Muscle of leg (tissue), 3 donors: ENCODE measurements at regions not wholly inside any gene's neighbourhood (a gene's known extent, or its start where the extent isn't known, plus 50 kb on each side); places are given as distances from the start of the nearest gene placed in this dataset.
"Not testable (repeated sequence)": the region's sequence is repeated elsewhere in the genome, so short reads cannot be mapped to it uniquely, and the experiment has no call there.

Experiments used
- DNase-seq: peaks from one replicate; pipeline ENCODE4 v3.0.0; 2013
- H3K27ac ChIP-seq: one replicate; pipeline ENCODE4 v1.5.1; 2013; ENCODE audit warnings: mild to moderate bottlenecking, low read length, control low read depth
- H3K27me3 ChIP-seq: one replicate; pipeline ENCODE4 v1.6.1; 2013; ENCODE audit warnings: low read length; ENCODE audit not compliant: control insufficient read depth, insufficient read depth
- H3K36me3 ChIP-seq: one replicate; pipeline ENCODE4 v1.6.1; 2013; ENCODE audit warnings: low read length; ENCODE audit not compliant: control insufficient read depth, insufficient read depth
- H3K4me1 ChIP-seq: one replicate; pipeline ENCODE4 v1.6.1; 2013; ENCODE audit warnings: low read length; ENCODE audit not compliant: control insufficient read depth, insufficient read depth
- H3K4me3 ChIP-seq: one replicate; pipeline ENCODE4 v1.5.1; 2013; ENCODE audit warnings: low read length, control low read depth
- H3K9me3 ChIP-seq: replicated peaks from 2 replicates; pipeline ENCODE4 v1.6.1; 2013; ENCODE audit warnings: low read depth, low read length; ENCODE audit not compliant: control insufficient read depth
- WGBS: methylation state at CpG from one replicate; pipeline ENCODE4 v1.1.5; 2013; ENCODE audit warnings: missing lambda C conversion rate; ENCODE audit not compliant: insufficient coverage; 5-methylcytosine and 5-hydroxymethylcytosine counted together

GRCh38 chr9:28502741-28503140 is 929.5 kb upstream of the C9orf72 start:
- Histone ChIP-seq H3K27me3 (no peaks in the 10 kb centered on the region), H3K4me1 (no peaks in the 10 kb centered on the region), H3K36me3 (no peaks in the 10 kb centered on the region), H3K27ac (no peak overlapping the region), H3K4me3 (no peak overlapping the region), H3K9me3 (no peaks in the 10 kb centered on the region)
- no peak for DNase-seq
- WGBS, result no CpG with 5 or more reads among the region's 2 CpGs

GRCh38 chr9:28503573-28503972 is 930.3 kb upstream of the C9orf72 start:
- Histone ChIP-seq H3K4me3 (no peak overlapping the region), H3K9me3 (no peaks in the 10 kb centered on the region), H3K4me1 (no peaks in the 10 kb centered on the region), H3K36me3 (no peaks in the 10 kb centered on the region), H3K27ac (no peak overlapping the region), H3K27me3 (no peaks in the 10 kb centered on the region)
- 80% methylated on average over 2 of the region's 4 CpGs for WGBS
- no peak for DNase-seq

GRCh38 chr9:28518439-28518838 is 945.2 kb upstream of the C9orf72 start:
- no peaks in the 10 kb centered on the region for H3K27me3 ChIP-seq
- DNase-seq, result no peak
- H3K36me3 ChIP-seq, result no peaks in the 10 kb centered on the region
- no peaks in the 10 kb centered on the region for H3K9me3 ChIP-seq
- WGBS, result no CpG with 5 or more reads among the region's 3 CpGs
- H3K27ac ChIP-seq, result no peak overlapping the region
- H3K4me1 ChIP-seq, result no peaks in the 10 kb centered on the region
- no peak overlapping the region for H3K4me3 ChIP-seq

DNA sequence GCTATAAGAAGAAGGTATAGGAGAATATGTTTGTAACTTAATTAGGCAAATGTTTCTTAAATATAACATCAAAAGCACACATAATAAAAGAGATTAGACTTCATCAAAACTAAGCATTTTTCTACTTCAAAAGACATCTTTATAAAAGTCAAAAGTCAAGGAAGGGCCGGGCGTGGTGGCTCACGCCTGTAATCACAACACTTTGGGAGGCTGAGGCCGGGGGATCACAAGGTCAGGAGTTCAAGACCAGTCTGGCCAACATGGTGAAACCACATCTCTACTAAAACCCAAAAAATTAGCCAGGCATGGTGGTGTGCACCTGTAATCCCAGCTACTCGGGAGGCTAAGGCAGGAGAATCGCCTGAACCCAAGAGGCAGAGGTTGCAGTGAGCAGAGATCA is 951.0 kb upstream of the C9orf72 start:
- DNase-seq, H3K4me1 ChIP-seq, H3K27ac ChIP-seq, H3K27me3 ChIP-seq, H3K36me3 ChIP-seq, H3K9me3 ChIP-seq, H3K4me3 ChIP-seq: not testable (repeated sequence)
- 83% methylated on average over 2 of the region's 6 CpGs for WGBS

- no CpG with 5 or more reads among the region's 1 CpG for WGBS
- no peak for DNase-seq
- no peaks in the 10 kb centered on the region for H3K4me1 ChIP-seq
- H3K27me3 ChIP-seq, result no peaks in the 10 kb centered on the region
- H3K9me3 ChIP-seq, result no peaks in the 10 kb centered on the region
- no peaks in the 10 kb centered on the region for H3K36me3 ChIP-seq
- no peak overlapping the region for H3K4me3 ChIP-seq
- no peak overlapping the region for H3K27ac ChIP-seq
Observed at GRCh38 chr9:28528049-28528448, 954.8 kb upstream of the C9orf72 start.

GRCh38 chr9:28538132-28538531 is 964.9 kb upstream of the C9orf72 start:
- no peak overlapping the region for H3K27ac ChIP-seq
- no CpG with 5 or more reads among the region's 3 CpGs for WGBS
- no peak overlapping the region for H3K4me3 ChIP-seq
- H3K36me3 ChIP-seq, result no peaks in the 10 kb centered on the region
- H3K9me3 ChIP-seq, result no peaks in the 10 kb centered on the region
- no peaks in the 10 kb centered on the region for H3K27me3 ChIP-seq
- DNase-seq, result no peak
- H3K4me1 ChIP-seq, result no peaks in the 10 kb centered on the region

- Histone ChIP-seq H3K4me1 (no peaks in the 10 kb centered on the region), H3K27me3 (no peaks in the 10 kb centered on the region), H3K4me3 (no peak overlapping the region), H3K27ac (no peak overlapping the region), H3K9me3 (no peaks in the 10 kb centered on the region), H3K36me3 (no peaks in the 10 kb centered on the region)
- no CpG with 5 or more reads among the region's 1 CpG for WGBS
- no peak for DNase-seq
Observed at GRCh38 chr9:28539434-28540070, 966.3 kb upstream of the C9orf72 start.

DNA sequence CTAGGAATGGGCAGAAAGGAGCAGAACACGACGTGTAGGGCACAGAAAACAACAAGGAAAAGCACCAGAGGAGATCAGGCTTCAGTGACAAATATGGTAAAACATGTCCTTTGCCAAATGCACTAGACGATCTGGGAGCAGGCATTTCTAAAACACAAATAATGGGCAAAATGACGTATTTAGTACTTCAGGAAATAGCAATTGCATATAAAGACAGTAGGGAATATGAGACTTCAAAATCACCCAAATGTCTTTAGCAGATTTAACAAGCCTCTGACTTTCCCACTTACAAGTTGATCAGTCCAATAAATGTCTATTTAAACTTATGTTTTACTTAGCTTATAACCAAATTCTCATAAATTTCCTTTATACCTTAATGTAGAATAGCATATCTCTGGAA is 969.6 kb upstream of the C9orf72 start:
- Histone ChIP-seq H3K4me1 (no peaks in the 10 kb centered on the region), H3K4me3 (no peak overlapping the region), H3K36me3 (no peaks in the 10 kb centered on the region), H3K27me3 (no peaks in the 10 kb centered on the region), H3K9me3 (no peaks in the 10 kb centered on the region), H3K27ac (no peak overlapping the region)
- 25% methylated on average over 2 of the region's 4 CpGs for WGBS
- DNase-seq, result peak; percentile 69

DNA sequence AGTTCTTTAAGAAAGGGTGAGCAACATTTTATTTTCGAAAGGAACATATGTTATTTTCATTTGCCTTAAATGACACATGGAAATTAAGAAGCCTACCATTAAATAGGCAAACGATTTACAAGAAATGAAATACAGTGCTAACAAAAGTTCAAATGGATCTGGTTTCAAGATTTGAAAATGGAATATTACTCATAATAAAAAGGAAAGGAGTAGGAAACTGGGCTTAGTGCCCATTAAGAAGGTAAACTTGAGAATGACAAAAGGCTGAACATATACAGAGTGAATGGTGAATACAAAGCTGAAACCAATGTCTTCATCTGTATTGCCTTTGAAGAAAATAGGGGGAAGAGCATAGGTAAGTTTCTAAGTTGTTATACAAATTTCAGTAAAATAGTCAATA is 974.2 kb upstream of the C9orf72 start:
- Histone ChIP-seq H3K27ac (no peak overlapping the region), H3K4me1 (no peaks in the 10 kb centered on the region), H3K4me3 (no peak overlapping the region), H3K36me3 (no peaks in the 10 kb centered on the region), H3K9me3 (no peaks in the 10 kb centered on the region), H3K27me3 (no peaks in the 10 kb centered on the region)
- peak; percentile 84 for DNase-seq
- WGBS, result no CpG with 5 or more reads among the region's 2 CpGs

- DNase-seq, result peak; percentile 78
- no peaks in the 10 kb centered on the region for H3K4me1 ChIP-seq
- 50% methylated on average over 3 of the region's 7 CpGs for whole genome bisulfite sequencing
Observed at GRCh38 chr9:28563291-28563934, 990.1 kb upstream of the C9orf72 start.

DNA sequence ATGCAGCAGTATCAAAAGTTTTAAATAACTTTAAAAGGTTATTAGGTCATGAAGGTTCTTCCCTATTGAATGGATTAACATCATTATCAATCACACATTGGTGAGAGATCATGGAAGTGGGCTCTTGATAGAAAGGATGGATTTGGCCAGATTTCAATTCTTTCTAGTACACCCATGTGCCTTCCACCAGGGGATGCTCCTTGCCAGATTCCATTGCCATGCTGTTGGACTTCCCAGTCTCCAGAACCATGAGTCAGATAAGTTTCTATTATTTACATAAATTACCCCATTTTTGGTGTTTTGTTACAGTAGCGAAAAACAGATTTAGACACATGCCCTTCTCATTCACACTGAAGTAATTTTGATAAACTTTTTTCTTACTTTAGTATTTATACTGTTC is 1010.6 kb upstream of the C9orf72 start:
- Histone ChIP-seq H3K27ac (no peak overlapping the region), H3K4me3 (no peak overlapping the region), H3K4me1 (no peaks in the 10 kb centered on the region), H3K27me3 (no peaks in the 10 kb centered on the region), H3K36me3 (no peaks in the 10 kb centered on the region), H3K9me3 (peaks cover 2% of the 10 kb centered on the region)
- no CpG with 5 or more reads among the region's 1 CpG for WGBS
- no peak for DNase-seq

More at GRCh38 chr9:28563291-28563934, 990.1 kb upstream of the C9orf72 start:
- no peak overlapping the region for H3K27ac ChIP-seq
- H3K27me3 ChIP-seq, result no peaks in the 10 kb centered on the region
- H3K9me3 ChIP-seq, result no peaks in the 10 kb centered on the region
- H3K4me3 ChIP-seq, result no peak overlapping the region
- no peaks in the 10 kb centered on the region for H3K36me3 ChIP-seq
